Erythroblast (primary cell): ENCODE measurements at regions not wholly inside any gene's neighbourhood (a gene's known extent, or its start where the extent isn't known, plus 50 kb on each side); places are given as distances from the start of the nearest gene placed in this dataset.

ENCODE experiments used
- DNase-seq, 2 experiments: peaks; one replicate each; lab custom pipeline; 2025; lab: John Stamatoyannopoulos, UW
- GATA1 ChIP-seq: IDR thresholded peaks from 2 replicates; pipeline ENCODE4 v1.6.1; 2011; ENCODE audit warnings: low read depth, mild to moderate bottlenecking, control low read depth, low read length, moderate library complexity
- POLR2A ChIP-seq: IDR thresholded peaks from 2 replicates; pipeline ENCODE4 v1.6.1; 2011; ENCODE audit warnings: mild to moderate bottlenecking, low read length

DNA sequence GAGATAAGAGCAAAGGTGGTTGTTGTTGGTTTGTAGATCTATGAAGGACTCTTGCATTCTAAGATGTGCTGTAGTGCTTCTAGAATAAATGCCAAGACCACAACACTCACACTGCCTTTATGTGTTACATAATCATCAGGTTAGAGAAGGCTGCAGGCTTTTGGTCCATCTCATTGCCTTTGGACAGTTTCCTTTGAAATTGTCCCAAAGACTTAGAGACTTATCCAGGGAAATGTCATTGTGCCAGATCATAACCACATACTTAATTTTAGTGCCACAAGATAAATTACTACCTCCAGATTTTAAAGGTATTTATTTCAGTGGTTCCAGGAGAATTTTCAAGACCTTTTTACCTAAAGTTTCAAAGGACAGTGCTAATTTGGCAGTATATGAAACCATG, 666.6 kb upstream of the CITED2 start:
- DNase-seq: no peak
- TF ChIP-seq POLR2A (no peak), GATA1 (no peak)

DNA sequence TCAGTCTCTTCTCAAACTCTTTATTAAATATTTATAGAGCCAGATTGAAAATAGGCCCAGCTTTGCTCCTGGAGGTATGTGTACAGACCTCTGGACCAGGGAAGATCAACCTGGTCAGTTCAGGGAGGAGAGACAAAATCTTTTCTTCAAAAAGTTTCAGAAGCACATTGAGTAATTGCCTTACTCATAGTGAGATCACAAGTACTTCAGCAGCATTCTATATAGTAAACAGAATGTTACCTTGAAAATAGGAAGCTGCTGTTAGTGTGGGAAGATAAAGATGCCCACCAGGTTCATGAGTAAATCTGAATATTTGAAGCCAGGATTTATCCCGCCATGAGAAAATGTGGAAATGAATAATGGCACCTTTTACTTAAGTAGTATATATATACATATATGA, 665.9 kb upstream of the CITED2 start:
- TF ChIP-seq GATA1 (no peak), POLR2A (no peak)
- no peak for DNase-seq

DNA sequence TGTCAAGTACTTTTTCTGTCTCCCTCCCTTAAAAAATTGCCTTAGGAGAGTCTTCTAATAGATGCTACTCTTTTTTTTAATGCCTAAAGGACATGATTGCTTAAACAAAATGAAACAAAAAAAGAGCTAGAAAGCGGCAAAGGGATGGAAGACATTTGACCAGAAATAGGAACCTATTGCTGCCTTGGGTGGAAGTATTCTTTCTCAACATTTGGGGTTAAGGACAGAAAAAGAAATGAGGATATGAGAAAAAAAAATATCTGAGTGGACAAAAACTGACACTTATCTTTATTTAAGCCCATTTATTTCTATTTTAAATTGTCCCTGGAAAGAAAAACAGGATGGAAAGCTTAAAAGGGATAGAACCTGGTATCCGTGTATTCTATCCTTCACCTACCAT, 664.9 kb upstream of the CITED2 start:
- TF ChIP-seq GATA1: no peak
- no peak for TF ChIP-seq POLR2A

DNA sequence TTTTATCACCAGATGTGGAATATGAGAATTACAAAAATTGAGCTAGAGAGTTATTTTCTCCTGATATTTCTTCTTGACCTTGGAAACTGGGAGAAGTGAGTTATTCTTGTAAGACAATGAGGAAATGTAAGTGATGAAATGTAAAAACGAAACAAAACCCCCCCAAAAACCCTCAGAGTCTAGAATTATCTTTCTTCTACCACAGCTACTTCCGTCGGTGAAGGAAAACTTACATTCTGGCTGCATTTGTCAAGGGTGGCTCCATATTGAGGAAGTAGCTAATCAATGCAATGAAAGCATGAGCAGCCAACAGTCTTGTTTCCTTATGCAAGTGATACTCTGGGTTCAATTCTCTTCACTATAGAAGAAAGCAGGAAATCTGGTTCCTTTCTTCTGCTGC, 661.7 kb upstream of the CITED2 start:
- TF ChIP-seq POLR2A: no peak
- no peak for TF ChIP-seq GATA1
- no peak for DNase-seq

More for the DNA sequence above, 664.9 kb upstream of the CITED2 start:
- DNase-seq: no peak

DNA sequence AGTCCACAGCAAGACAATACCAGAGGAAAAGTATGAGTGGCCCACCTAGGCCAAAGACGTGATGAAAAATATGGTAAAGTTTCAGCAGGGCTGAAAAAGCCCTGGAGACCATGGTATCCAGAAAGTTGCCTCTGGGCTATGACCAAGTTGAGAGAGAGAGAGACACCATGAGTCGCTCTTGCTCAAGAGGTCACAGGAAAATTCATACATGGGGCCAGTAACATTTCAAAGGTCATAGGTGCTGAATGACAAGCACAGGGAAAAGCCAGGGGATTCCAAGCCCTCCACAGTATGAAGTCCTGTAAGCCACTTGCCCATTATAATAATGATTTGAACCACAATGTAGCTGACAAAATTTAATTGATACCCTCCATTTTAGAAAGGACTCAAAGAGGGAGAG, 657.7 kb upstream of the CITED2 start:
- TF ChIP-seq GATA1: no peak
- TF ChIP-seq POLR2A: no peak
- DNase-seq: no peak

DNA sequence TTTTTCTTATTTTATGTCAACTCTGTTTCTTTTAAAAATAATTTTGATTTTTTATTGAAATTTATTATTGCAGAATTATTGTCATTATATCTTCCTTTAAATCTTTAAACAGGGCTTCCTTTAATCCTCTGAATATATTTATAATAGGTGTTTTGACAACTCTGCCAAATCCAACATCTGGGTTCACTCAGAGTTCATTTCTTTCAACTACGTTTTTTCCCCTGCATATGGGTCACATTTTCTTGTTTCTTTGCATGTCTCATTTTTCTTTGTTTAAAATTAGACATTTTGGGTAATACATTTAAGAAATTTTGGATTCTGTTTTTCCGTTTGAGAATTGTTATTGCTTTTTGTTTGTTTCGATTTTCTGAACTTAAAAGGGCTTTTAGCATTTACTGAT, 655.1 kb upstream of the CITED2 start:
- no peak for DNase-seq
- TF ChIP-seq POLR2A (no peak), GATA1 (no peak)

DNA sequence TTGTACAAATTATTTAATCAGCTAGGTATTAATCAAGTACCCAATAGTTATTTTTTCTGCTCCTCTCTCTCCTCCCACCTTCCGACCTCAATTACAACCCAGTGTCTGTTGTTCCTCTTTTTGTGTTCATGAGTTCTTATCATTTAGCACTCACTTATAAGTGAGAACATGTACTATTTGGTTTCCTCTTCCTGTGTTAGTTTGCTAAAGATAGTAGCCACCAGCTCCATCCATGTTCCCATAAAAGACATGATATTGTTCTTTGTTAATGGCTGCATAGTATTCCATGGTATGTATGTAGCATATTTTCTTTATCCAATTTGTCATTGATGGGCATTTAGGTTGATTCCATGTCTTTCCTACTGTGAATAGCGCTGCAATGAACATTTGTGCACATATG, 652.8 kb upstream of the CITED2 start:
- TF ChIP-seq GATA1: no peak
- no peak for TF ChIP-seq POLR2A
- no peak for DNase-seq

DNA sequence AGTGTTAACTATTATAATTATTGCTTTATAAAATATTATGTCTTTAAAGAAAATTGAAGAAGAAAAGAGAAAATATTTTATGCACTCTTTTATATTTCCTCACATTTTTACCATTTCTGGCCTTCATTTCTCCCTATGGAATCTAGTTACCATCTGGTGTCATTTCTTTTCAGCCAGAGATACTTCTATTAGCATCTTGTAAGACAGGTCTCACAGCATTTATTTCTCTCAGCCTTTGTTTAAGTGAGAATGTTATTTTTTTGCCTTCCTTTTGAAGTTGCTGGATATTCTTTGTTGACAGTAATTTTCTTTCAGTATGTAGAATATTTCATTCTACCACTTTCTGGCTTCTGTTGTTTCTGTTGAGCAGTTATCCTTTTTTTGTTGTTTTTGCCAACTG, 652.1 kb upstream of the CITED2 start:
- TF ChIP-seq POLR2A (no peak), GATA1 (no peak)
- no peak for DNase-seq

DNA sequence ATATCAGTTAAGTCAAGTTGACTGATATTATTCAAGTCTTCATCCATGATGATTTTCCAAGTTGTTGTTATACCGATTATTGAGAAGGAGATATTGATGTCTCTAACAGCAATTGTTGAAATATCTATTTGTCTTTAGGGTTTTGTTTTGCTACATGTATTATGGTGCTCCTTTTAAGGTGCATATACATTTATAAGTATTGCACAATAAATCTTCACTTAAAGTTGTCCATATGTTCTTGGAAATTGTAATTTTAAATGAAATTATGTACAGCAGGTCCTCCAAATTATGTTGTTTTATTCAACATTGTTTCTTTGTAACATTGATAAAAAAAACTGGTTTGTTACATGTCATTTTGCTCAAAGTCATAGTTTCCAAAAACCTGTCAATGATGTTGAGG, 650.7 kb upstream of the CITED2 start:
- no peak for DNase-seq
- TF ChIP-seq POLR2A (no peak), GATA1 (no peak)

DNA sequence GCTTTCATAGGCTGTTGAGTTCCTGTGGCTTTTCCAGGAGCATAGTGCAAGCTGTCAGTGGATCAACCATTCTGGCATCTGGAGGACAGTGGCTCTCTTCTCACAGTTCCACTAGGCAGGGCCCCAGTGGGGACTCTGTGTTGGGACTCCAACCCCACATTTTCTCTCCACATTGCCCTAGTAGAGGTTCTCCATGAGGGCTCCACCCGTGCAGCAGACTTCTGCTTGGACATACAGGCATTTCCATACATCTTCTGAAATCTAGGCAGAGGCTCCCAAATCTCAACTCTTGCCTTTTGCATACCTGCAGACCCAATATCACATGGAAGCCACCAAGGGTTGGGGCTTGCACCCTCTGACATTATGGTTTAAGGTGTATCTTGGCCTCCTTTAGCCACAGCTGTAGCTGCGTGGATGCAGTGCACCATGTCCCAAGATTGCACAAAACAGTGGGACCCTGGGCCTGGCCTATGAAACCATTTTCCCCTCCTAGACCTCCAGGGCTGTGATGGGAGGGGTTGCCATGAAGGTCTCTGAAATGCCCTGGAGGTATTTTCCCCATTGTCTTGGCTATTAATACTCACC, 645.9 kb upstream of the CITED2 start:
- DNase-seq: peak; percentile 21 to 58
- TF ChIP-seq POLR2A (no peak), GATA1 (no peak)

DNA sequence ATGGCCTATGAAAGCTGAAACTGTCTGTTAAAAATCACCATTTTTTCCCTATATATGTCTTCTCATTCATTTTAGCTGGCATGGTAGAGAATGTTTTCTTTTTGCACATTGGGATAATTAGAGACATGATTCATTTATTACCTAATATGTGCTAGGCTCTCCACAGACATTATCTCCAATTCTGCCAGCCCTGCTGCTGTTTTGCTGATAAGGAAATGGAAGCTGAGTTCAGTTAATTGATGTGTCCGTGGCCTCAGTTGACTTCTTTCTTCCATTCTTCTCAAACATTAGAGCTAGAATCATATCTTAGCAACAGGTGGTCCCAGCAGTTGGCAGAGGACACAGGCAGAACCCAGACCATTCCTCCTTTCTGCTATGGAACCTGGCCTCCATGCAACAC, 644.1 kb upstream of the CITED2 start:
- DNase-seq: peak; percentile 87 to 94
- TF ChIP-seq POLR2A (no peak), GATA1 (peak; percentile 61)

DNA sequence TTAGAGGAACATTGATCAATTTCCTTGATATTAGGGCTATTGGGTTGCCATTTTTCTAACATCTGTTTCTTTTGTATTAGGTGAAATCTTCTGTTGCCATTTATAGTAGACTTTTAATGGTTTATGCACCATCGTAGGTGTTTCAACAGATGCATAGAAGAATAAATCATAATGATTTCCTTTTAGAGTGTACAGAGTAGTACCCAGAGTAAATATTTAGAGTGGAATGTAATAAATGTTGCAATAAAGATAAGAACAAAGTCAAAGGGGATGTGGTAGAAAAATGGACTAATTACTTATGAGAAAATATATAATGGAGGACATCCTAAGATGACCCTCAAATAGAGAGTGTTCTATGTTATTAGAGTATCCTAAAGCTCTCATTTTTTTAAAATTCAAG, 643.0 kb upstream of the CITED2 start:
- DNase-seq: no peak

DNA sequence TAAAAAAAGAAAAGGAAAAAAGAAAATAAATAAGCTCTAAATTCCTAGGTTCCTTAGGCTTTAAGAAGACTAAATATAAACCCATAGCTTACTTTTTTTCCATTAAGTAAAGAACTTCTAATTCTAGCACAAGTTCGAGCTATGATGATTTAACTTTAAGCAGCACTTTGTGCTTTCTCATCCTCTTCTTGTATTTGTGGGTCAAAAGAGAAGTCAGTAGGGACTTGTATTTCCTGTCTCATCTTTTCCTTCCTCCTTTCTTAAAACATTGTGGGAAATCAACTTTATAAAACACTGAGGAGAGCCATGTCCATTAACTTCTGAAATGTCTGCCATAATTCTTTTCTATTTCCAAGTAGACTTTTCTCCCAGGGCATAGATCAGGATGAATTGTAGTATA, 637.7 kb upstream of the CITED2 start:
- DNase-seq: no peak
- TF ChIP-seq GATA1: no peak
- no peak for TF ChIP-seq POLR2A

More for the DNA sequence above, 643.0 kb upstream of the CITED2 start:
- no peak for TF ChIP-seq GATA1
- TF ChIP-seq POLR2A: no peak

DNA sequence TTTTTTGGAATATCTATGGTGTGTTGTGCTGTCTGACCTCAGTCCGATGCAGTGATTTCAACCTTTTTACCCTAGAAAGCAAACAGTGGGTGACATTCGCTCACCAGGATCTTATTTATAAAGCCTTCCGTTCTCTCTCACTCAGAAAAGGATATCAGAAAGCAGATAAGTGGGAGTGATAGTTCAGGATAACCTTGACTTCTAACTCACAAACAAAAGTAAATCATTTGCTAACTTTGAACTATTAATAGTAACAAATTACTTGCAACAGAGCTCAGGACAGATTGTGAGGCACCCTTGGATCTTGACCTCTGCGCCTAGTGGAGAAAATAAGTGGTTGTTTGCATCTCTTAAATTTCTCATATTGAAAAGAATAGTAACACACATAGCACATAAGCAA, 637.1 kb upstream of the CITED2 start:
- no peak for DNase-seq
- no peak for TF ChIP-seq POLR2A
- TF ChIP-seq GATA1: no peak

DNA sequence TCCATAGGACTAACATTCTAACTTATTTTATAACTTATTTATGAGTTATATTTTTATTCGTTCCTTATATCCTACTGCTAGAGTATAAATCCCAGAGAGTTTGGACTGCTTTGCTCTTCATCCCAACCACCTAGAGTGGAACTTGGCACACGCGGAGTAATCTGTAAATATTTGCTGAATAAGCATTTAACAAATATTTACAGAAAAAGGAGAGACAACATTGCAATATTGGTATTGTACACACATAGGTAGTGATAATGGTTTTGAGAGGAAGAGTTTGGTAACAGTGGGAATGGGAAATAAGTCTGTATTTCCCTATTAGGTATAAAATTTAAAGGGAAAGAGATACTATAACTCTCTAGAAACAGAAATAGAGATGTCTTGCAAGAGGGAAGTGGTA, 634.8 kb upstream of the CITED2 start:
- DNase-seq: no peak

DNA sequence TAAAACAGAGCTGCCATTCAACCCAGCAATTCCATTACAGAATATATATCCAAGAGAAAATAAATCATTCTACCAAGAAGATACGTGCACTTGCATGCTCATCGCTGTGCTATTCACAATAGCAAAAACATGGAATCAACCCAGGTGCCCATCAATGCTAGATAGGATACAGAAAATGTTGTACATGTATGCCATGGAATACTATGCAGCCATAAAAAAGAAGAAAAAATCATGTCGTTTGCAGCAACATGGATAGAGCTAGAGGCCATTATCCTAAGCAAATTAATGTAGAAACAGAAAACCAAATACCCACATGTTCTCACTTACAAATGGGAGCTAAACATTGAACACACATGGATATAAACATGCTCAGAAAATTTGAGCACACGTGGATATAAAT, 633.1 kb upstream of the CITED2 start:
- TF ChIP-seq GATA1: no peak
- no peak for TF ChIP-seq POLR2A
- no peak for DNase-seq

More for the DNA sequence above, 634.8 kb upstream of the CITED2 start:
- TF ChIP-seq GATA1: no peak
- TF ChIP-seq POLR2A: no peak
